ENCODE measurements at regions not wholly inside any gene's neighbourhood (a gene's known extent, or its start where the extent isn't known, plus 50 kb on each side); places are given as distances from the start of the nearest gene placed in this dataset.

DNA sequence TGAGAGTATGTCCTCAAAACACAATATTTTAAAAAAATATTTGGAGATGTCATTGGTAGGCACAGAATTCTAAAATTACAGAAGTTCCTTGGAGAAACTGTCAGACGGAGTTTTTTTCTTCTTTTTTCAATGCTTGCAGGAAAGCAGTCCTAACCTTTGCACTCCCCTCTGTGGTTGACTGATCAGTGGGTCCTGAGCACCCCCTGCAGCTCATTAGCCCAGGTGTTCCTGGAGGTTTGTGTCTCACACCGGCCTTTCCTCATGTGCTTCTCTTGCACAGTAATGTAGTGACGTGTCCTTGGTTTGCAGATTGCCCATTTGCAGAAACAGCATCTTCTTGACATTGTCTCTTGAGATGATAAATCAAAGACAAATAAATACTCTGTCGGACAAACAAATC is 513.0 kb downstream of the TMEM121 start:
- H3K4me2 ChIP-seq (ENCODE audit: extremely low read depth, insufficient read depth, low read length): no peak overlapping the region
- no peak for DNase-seq (ENCODE audit: low read depth in 2 of 2)
- TF ChIP-seq EZH2 (IDR thresholded peaks at IDR 0.05; ENCODE audit: low read length, missing control alignments): no peak
- TF ChIP-seq CTCF (conservative IDR thresholded peaks at IDR 0.05 in 1 of 2, IDR thresholded peaks at IDR 0.05 in 1 of 2; ENCODE audit: low read depth in 1 of 2, low read length in 2 of 2): no peak
- no peaks in the 10 kb centered on the region for H3K4me1 ChIP-seq (ENCODE audit: control insufficient read depth, extremely low read depth, insufficient read depth, low read length)
- no peaks in the 10 kb centered on the region for H3K27me3 ChIP-seq (ENCODE audit: control insufficient read depth, insufficient read depth, low read length)
- no peak overlapping the region for H3K27ac ChIP-seq (ENCODE audit: insufficient read depth, low read length)
- no peaks in the 10 kb centered on the region for H3K9me3 ChIP-seq (ENCODE audit: control insufficient read depth, insufficient read depth, low read depth, low read length)
- no peaks in the 10 kb centered on the region for H3K36me3 ChIP-seq (ENCODE audit: control insufficient read depth, insufficient read depth, low read length)
- no peak overlapping the region for H2AFZ ChIP-seq (ENCODE audit: low read length)
- no peaks in the 10 kb centered on the region for H4K20me1 ChIP-seq (ENCODE audit: control insufficient read depth, extremely low read depth, insufficient read depth, low read length)
- H3K4me3 ChIP-seq (replicated peaks in 1 of 4; ENCODE audit: control extremely low read depth in 1 of 4, insufficient read depth in 1 of 4, low read depth in 3 of 4, low read length in 4 of 4): no peak overlapping the region
- H3K79me2 ChIP-seq (ENCODE audit: control insufficient read depth, insufficient read depth, low read length): no peaks in the 10 kb centered on the region
- H3K9ac ChIP-seq (ENCODE audit: insufficient read depth, low read length): no peak overlapping the region

DNA sequence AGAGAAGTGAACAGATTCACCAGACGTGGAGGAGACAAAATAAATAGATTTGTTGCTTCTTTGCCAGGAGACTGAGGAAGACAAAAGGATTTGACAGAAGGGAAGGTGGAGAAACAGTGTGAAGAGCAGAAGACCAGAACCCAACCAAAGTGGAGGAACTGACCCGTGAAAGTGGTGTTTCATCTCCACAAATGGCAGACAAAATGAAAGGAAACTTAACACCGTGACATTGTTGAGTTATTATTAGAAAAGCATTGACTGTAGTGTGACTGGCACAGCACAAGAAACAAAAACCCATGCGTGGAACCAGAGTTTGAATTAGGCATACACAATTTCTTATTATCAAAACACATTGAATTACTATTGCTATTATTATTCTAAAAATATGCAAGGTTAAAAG is 518.1 kb downstream of the TMEM121 start:
- Histone ChIP-seq H3K9ac (ENCODE audit: insufficient read depth, low read length) (no peak overlapping the region), H3K4me2 (ENCODE audit: extremely low read depth, insufficient read depth, low read length) (no peak overlapping the region), H3K79me2 (ENCODE audit: control insufficient read depth, insufficient read depth, low read length) (no peaks in the 10 kb centered on the region), H3K4me1 (ENCODE audit: control insufficient read depth, extremely low read depth, insufficient read depth, low read length) (no peaks in the 10 kb centered on the region), H2AFZ (ENCODE audit: low read length) (no peak overlapping the region), H4K20me1 (ENCODE audit: control insufficient read depth, extremely low read depth, insufficient read depth, low read length) (no peaks in the 10 kb centered on the region), H3K36me3 (ENCODE audit: control insufficient read depth, insufficient read depth, low read length) (no peaks in the 10 kb centered on the region), H3K4me3 (replicated peaks in 1 of 4; ENCODE audit: control extremely low read depth in 1 of 4, insufficient read depth in 1 of 4, low read depth in 3 of 4, low read length in 4 of 4) (no peak overlapping the region), H3K27ac (ENCODE audit: insufficient read depth, low read length) (no peak overlapping the region), H3K9me3 (ENCODE audit: control insufficient read depth, insufficient read depth, low read depth, low read length) (no peaks in the 10 kb centered on the region), H3K27me3 (ENCODE audit: control insufficient read depth, insufficient read depth, low read length) (no peaks in the 10 kb centered on the region)
- TF ChIP-seq CTCF (conservative IDR thresholded peaks at IDR 0.05 in 1 of 2, IDR thresholded peaks at IDR 0.05 in 1 of 2; ENCODE audit: low read depth in 1 of 2, low read length in 2 of 2) (no peak), EZH2 (IDR thresholded peaks at IDR 0.05; ENCODE audit: low read length, missing control alignments) (no peak)
- DNase-seq (ENCODE audit: low read depth in 2 of 2): no peak

GRCh38 chr14:106044949-106045596 is 518.7 kb downstream of the TMEM121 start:
- Histone ChIP-seq H3K27ac (ENCODE audit: insufficient read depth, low read length) (no peak overlapping the region), H2AFZ (ENCODE audit: low read length) (no peak overlapping the region), H3K4me2 (ENCODE audit: extremely low read depth, insufficient read depth, low read length) (no peak overlapping the region), H3K4me3 (replicated peaks in 1 of 4; ENCODE audit: control extremely low read depth in 1 of 4, insufficient read depth in 1 of 4, low read depth in 3 of 4, low read length in 4 of 4) (no peak overlapping the region), H3K9ac (ENCODE audit: insufficient read depth, low read length) (no peak overlapping the region), H3K79me2 (ENCODE audit: control insufficient read depth, insufficient read depth, low read length) (no peaks in the 10 kb centered on the region), H3K27me3 (ENCODE audit: control insufficient read depth, insufficient read depth, low read length) (no peaks in the 10 kb centered on the region), H3K4me1 (ENCODE audit: control insufficient read depth, extremely low read depth, insufficient read depth, low read length) (no peaks in the 10 kb centered on the region), H3K9me3 (ENCODE audit: control insufficient read depth, insufficient read depth, low read depth, low read length) (no peaks in the 10 kb centered on the region), H3K36me3 (ENCODE audit: control insufficient read depth, insufficient read depth, low read length) (no peaks in the 10 kb centered on the region), H4K20me1 (ENCODE audit: control insufficient read depth, extremely low read depth, insufficient read depth, low read length) (no peaks in the 10 kb centered on the region)
- TF ChIP-seq CTCF (conservative IDR thresholded peaks at IDR 0.05 in 1 of 2, IDR thresholded peaks at IDR 0.05 in 1 of 2; ENCODE audit: low read depth in 1 of 2, low read length in 2 of 2): no peak
- no peak for TF ChIP-seq EZH2 (IDR thresholded peaks at IDR 0.05; ENCODE audit: low read length, missing control alignments)
- DNase-seq (ENCODE audit: low read depth in 2 of 2): no peak
